ENCODE measurements at regions not wholly inside any gene's neighbourhood (a gene's known extent, or its start where the extent isn't known, plus 50 kb on each side); places are given as distances from the start of the nearest gene placed in this dataset.

DNA sequence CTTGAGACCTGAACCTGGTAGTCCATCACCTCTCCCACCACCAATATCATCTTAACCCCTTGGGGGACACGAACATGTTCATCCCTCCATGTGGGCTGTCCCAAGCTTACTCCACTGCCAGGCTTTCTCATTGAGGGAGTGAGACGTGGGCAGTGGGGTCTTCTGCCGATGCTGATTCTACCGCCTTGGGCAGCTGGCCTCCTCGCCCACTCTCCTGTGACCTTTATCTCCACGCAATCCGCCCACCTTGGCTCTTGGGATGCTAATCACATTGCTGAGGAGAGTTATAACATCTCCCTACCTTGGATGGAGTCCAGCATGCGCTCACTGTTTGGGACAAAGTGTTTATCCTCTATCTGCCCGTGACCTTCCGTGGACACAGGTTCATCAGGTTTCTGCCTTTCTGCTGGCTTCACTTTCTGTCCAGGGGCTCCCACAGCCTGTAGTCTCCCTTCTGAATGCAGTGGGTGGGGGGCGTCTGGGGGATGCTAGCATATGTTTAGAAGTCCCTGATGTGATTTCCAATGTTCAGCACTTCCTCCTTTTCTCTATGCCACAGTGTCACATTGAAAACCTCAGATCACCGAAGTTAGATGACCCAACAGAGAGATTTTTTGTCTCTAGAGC is 53.2 kb upstream of the ESRRB start:
- H3F3A ChIP-seq (ENCODE audit: control insufficient read depth, insufficient read depth), result no peaks in the 10 kb centered on the region
- H3K4me2 ChIP-seq (ENCODE audit: low read length), result no peak overlapping the region
- peaks cover 9% of the 10 kb centered on the region; the same call in 1 of the 2 replicates for H3K27me3 ChIP-seq (ENCODE audit: control insufficient read depth, low read length)
- no peak overlapping the region for H3K4me3 ChIP-seq (ENCODE audit: low read length)
- H4K20me1 ChIP-seq (ENCODE audit: control insufficient read depth, insufficient read depth, low read depth, low read length), result no peaks in the 10 kb centered on the region
- H3K79me2 ChIP-seq (ENCODE audit: control insufficient read depth, low read length), result no peaks in the 10 kb centered on the region
- no peak for TF ChIP-seq EZH2phosphoT487 (IDR thresholded peaks at IDR 0.05; ENCODE audit: borderline replicate concordance, low read length)
- H3K9me3 ChIP-seq (ENCODE audit: control insufficient read depth, insufficient read depth, low read length), result no peaks in the 10 kb centered on the region
- no peaks in the 10 kb centered on the region for H3K36me3 ChIP-seq (ENCODE audit: control insufficient read depth, low read length)
- H3K4me1 ChIP-seq (ENCODE audit: control insufficient read depth, low read length), result no peaks in the 10 kb centered on the region
- H3K27ac ChIP-seq (ENCODE audit: low read depth, low read length), result no peak overlapping the region
- no peaks in the 10 kb centered on the region for H3K9me2 ChIP-seq (replicated peaks; ENCODE audit: control insufficient read depth, low read length)

DNA sequence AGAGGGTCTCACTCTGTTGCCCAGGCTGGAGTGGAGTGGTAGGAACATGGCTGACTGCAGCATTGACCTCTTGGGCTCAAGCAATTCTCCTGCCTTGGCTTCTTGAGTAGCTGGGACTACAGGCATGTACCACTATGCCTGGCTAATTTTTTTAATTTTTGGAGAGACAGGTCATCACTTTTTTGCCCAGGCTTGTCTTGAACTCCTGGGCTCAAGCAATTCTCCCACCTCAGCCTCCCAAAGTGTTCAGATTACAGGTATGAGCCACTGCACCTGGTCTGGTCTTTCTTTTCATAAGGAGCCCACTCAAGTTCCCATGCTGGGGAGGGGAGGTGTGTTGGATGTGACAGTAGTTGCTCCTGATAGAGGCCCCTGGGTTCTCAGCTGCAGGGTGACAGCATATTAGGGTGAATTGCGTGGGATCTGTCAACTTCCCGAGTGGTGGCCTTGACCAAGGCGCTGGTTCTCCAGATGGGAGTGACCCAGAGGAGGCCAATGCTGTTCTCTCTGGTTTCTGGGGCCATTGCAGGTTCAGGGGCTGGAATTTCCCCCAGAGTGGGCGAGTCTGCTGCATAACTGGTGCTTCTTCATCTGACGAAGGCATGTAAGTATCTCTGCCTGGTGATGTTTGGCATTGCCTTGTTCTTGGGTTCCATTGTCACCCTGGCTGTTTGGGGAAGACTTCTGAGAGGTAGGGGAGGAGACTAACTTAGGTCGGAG is 52.4 kb upstream of the ESRRB start:
- H3K4me1 ChIP-seq (ENCODE audit: control insufficient read depth, low read length), result no peaks in the 10 kb centered on the region
- no peak overlapping the region for H3K4me3 ChIP-seq (ENCODE audit: low read length)
- no peaks in the 10 kb centered on the region for H3F3A ChIP-seq (ENCODE audit: control insufficient read depth, insufficient read depth)
- H3K27ac ChIP-seq (ENCODE audit: low read depth, low read length), result no peak overlapping the region
- no peak overlapping the region for H3K4me2 ChIP-seq (ENCODE audit: low read length)
- peaks cover 7% of the 10 kb centered on the region for H3K27me3 ChIP-seq (ENCODE audit: control insufficient read depth, low read length)
- no peaks in the 10 kb centered on the region for H3K79me2 ChIP-seq (ENCODE audit: control insufficient read depth, low read length)
- H3K9me3 ChIP-seq (ENCODE audit: control insufficient read depth, insufficient read depth, low read length), result no peaks in the 10 kb centered on the region
- TF ChIP-seq EZH2phosphoT487 (IDR thresholded peaks at IDR 0.05; ENCODE audit: borderline replicate concordance, low read length), result no peak
- TF ChIP-seq, protein P1, sequence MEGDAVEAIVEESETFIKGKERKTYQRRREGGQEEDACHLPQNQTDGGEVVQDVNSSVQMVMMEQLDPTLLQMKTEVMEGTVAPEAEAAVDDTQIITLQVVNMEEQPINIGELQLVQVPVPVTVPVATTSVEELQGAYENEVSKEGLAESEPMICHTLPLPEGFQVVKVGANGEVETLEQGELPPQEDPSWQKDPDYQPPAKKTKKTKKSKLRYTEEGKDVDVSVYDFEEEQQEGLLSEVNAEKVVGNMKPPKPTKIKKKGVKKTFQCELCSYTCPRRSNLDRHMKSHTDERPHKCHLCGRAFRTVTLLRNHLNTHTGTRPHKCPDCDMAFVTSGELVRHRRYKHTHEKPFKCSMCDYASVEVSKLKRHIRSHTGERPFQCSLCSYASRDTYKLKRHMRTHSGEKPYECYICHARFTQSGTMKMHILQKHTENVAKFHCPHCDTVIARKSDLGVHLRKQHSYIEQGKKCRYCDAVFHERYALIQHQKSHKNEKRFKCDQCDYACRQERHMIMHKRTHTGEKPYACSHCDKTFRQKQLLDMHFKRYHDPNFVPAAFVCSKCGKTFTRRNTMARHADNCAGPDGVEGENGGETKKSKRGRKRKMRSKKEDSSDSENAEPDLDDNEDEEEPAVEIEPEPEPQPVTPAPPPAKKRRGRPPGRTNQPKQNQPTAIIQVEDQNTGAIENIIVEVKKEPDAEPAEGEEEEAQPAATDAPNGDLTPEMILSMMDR (IDR thresholded peaks at IDR 0.05; ENCODE audit: low read depth, low read length, poor library complexity, severe bottlenecking), result no peak
- no peaks in the 10 kb centered on the region for H3K36me3 ChIP-seq (ENCODE audit: control insufficient read depth, low read length)
- no peaks in the 10 kb centered on the region for H3K9me2 ChIP-seq (replicated peaks; ENCODE audit: control insufficient read depth, low read length)
- no peaks in the 10 kb centered on the region for H4K20me1 ChIP-seq (ENCODE audit: control insufficient read depth, insufficient read depth, low read depth, low read length)

DNA sequence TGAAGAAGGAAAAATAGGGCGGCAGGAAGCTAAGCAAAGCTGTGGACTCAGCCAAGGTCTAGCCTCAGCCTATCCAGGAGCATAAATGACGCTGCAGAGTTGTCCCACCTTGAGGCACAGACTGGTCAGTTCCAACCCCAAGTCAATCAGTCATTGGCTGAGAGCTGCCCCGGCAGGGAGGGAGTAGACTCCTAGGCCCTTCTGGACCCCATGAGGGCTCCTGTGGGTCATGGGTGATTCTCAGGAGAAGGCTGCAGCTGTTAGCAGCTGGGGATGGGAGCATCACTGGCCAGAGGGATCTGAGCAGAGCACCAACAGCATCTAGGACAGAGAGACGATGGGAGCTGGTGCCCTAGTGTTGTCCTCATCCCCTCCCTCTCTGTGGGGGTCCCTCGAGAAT is 51.8 kb upstream of the ESRRB start:
- TF ChIP-seq EZH2phosphoT487 (IDR thresholded peaks at IDR 0.05; ENCODE audit: borderline replicate concordance, low read length), result no peak
- TF ChIP-seq, protein P1 (IDR thresholded peaks at IDR 0.05; ENCODE audit: low read depth, low read length, poor library complexity, severe bottlenecking), result no peak
- H3K79me2 ChIP-seq (ENCODE audit: control insufficient read depth, low read length), result no peaks in the 10 kb centered on the region
- H3K36me3 ChIP-seq (ENCODE audit: control insufficient read depth, low read length), result no peaks in the 10 kb centered on the region
- H3K9me3 ChIP-seq (ENCODE audit: control insufficient read depth, insufficient read depth, low read length), result no peaks in the 10 kb centered on the region
- H3K9me2 ChIP-seq (replicated peaks; ENCODE audit: control insufficient read depth, low read length), result no peaks in the 10 kb centered on the region
- H3F3A ChIP-seq (ENCODE audit: control insufficient read depth, insufficient read depth), result no peaks in the 10 kb centered on the region
- no peaks in the 10 kb centered on the region for H4K20me1 ChIP-seq (ENCODE audit: control insufficient read depth, insufficient read depth, low read depth, low read length)
- H3K4me2 ChIP-seq (ENCODE audit: low read length), result no peak overlapping the region
- H3K27me3 ChIP-seq (ENCODE audit: control insufficient read depth, low read length), result peaks cover 13% of the 10 kb centered on the region
- no peak overlapping the region for H3K4me3 ChIP-seq (ENCODE audit: low read length)
- H3K4me1 ChIP-seq (ENCODE audit: control insufficient read depth, low read length), result no peaks in the 10 kb centered on the region
- H3K27ac ChIP-seq (ENCODE audit: low read depth, low read length), result no peak overlapping the region
